T-helper 1 cell treated with Interleukin-12 subunit alpha and Interleukin-12 subunit beta and Interleukin-4 antibody, amounts not matched to agents 30 μg/mL and 1 μg/mL, for 36 hours (primary cell): ENCODE measurements at regions not wholly inside any gene's neighbourhood (a gene's known extent, or its start where the extent isn't known, plus 50 kb on each side); places are given as distances from the start of the nearest gene placed in this dataset.
"Not testable (repeated sequence)": the region's sequence is repeated elsewhere in the genome, so short reads cannot be mapped to it uniquely, and the experiment has no call there.

Experiments used
- H3K27ac Mint-ChIP-seq: one replicate; pipeline ENCODE4 v1.8.0; 2021; ENCODE audit warnings: mild to moderate bottlenecking, mixed read lengths
- H3K27me3 Mint-ChIP-seq: one replicate; pipeline ENCODE4 v1.8.0; 2021; ENCODE audit warnings: low read depth, mixed read lengths
- H3K36me3 Mint-ChIP-seq: one replicate; pipeline ENCODE4 v1.8.0; 2021; ENCODE audit warnings: low read depth, mixed read lengths
- H3K4me1 Mint-ChIP-seq: one replicate; pipeline ENCODE4 v1.8.0; 2021; ENCODE audit warnings: low read depth, mixed read lengths
- H3K4me3 Mint-ChIP-seq: one replicate; pipeline ENCODE4 v1.8.0; 2021; ENCODE audit warnings: mild to moderate bottlenecking, moderate library complexity, mixed read lengths
- H3K9me3 Mint-ChIP-seq: one replicate; pipeline ENCODE4 v1.8.0; 2021; ENCODE audit warnings: mixed read lengths

- no peaks in the 10 kb centered on the region for H3K9me3 Mint-ChIP-seq
- no peak overlapping the region for H3K4me3 Mint-ChIP-seq
- H3K36me3 Mint-ChIP-seq = no peaks in the 10 kb centered on the region
- no peaks in the 10 kb centered on the region for H3K4me1 Mint-ChIP-seq
- no peak overlapping the region for H3K27ac Mint-ChIP-seq
- peaks cover 22% of the 10 kb centered on the region for H3K27me3 Mint-ChIP-seq
Measured at GRCh38 chr5:42043400-42043799, 118.3 kb downstream of the FBXO4 start.

- H3K27me3 Mint-ChIP-seq = peaks cover 14% of the 10 kb centered on the region
- no peaks in the 10 kb centered on the region for H3K4me1 Mint-ChIP-seq
- H3K36me3 Mint-ChIP-seq = no peaks in the 10 kb centered on the region
- H3K27ac Mint-ChIP-seq = no peak overlapping the region
- no peaks in the 10 kb centered on the region for H3K9me3 Mint-ChIP-seq
- no peak overlapping the region for H3K4me3 Mint-ChIP-seq
Measured at GRCh38 chr5:42057254-42057690, 132.2 kb downstream of the FBXO4 start.

GRCh38 chr5:42059291-42059690, 134.2 kb downstream of the FBXO4 start:
- Mint-ChIP-seq H3K27ac (no peak overlapping the region), H3K4me1 (no peaks in the 10 kb centered on the region), H3K4me3 (no peak overlapping the region), H3K36me3 (no peaks in the 10 kb centered on the region), H3K9me3 (no peaks in the 10 kb centered on the region), H3K27me3 (peaks cover 10% of the 10 kb centered on the region)

- H3K4me1 Mint-ChIP-seq = no peaks in the 10 kb centered on the region
- no peaks in the 10 kb centered on the region for H3K9me3 Mint-ChIP-seq
- no peak overlapping the region for H3K4me3 Mint-ChIP-seq
- H3K27me3 Mint-ChIP-seq = peaks cover 10% of the 10 kb centered on the region
- no peak overlapping the region for H3K27ac Mint-ChIP-seq
- no peaks in the 10 kb centered on the region for H3K36me3 Mint-ChIP-seq
Measured at GRCh38 chr5:42059778-42060464, 134.8 kb downstream of the FBXO4 start.

- Mint-ChIP-seq H3K27me3 (peaks cover 8% of the 10 kb centered on the region), H3K4me1 (no peaks in the 10 kb centered on the region), H3K36me3 (no peaks in the 10 kb centered on the region), H3K4me3 (no peak overlapping the region), H3K9me3 (no peaks in the 10 kb centered on the region), H3K27ac (no peak overlapping the region)
Measured at GRCh38 chr5:42061121-42061520, 136.0 kb downstream of the FBXO4 start.

- Mint-ChIP-seq H3K27me3 (no peaks in the 10 kb centered on the region), H3K27ac (no peak overlapping the region), H3K4me3 (no peak overlapping the region), H3K9me3 (no peaks in the 10 kb centered on the region), H3K4me1 (no peaks in the 10 kb centered on the region), H3K36me3 (no peaks in the 10 kb centered on the region)
Measured at GRCh38 chr5:42064821-42065220, 139.7 kb downstream of the FBXO4 start.

- H3K27ac Mint-ChIP-seq = no peak overlapping the region
- H3K4me1 Mint-ChIP-seq = no peaks in the 10 kb centered on the region
- no peaks in the 10 kb centered on the region for H3K9me3 Mint-ChIP-seq
- H3K4me3 Mint-ChIP-seq = no peak overlapping the region
- no peaks in the 10 kb centered on the region for H3K27me3 Mint-ChIP-seq
- H3K36me3 Mint-ChIP-seq = no peaks in the 10 kb centered on the region
Measured at GRCh38 chr5:42066131-42066530, 141.1 kb downstream of the FBXO4 start.

- H3K4me3 Mint-ChIP-seq = no peak overlapping the region
- H3K9me3 Mint-ChIP-seq = no peaks in the 10 kb centered on the region
- H3K4me1 Mint-ChIP-seq = no peaks in the 10 kb centered on the region
Measured at GRCh38 chr5:42074353-42074752, 149.3 kb downstream of the FBXO4 start.

GRCh38 chr5:42089705-42090104, 164.6 kb downstream of the FBXO4 start:
- H3K4me3 Mint-ChIP-seq = no peak overlapping the region

More at GRCh38 chr5:42074353-42074752, 149.3 kb downstream of the FBXO4 start:
- Mint-ChIP-seq H3K27me3 (no peaks in the 10 kb centered on the region), H3K27ac (no peak overlapping the region), H3K36me3 (no peaks in the 10 kb centered on the region)

GRCh38 chr5:42090162-42090561, 165.1 kb downstream of the FBXO4 start:
- Mint-ChIP-seq H3K36me3 (no peaks in the 10 kb centered on the region), H3K4me3 (no peak overlapping the region)

More at GRCh38 chr5:42089705-42090104, 164.6 kb downstream of the FBXO4 start:
- H3K36me3 Mint-ChIP-seq = no peaks in the 10 kb centered on the region
- H3K9me3 Mint-ChIP-seq = no peaks in the 10 kb centered on the region
- no peaks in the 10 kb centered on the region for H3K4me1 Mint-ChIP-seq
- H3K27ac Mint-ChIP-seq = no peak overlapping the region
- no peaks in the 10 kb centered on the region for H3K27me3 Mint-ChIP-seq

GRCh38 chr5:42099846-42100245, 174.8 kb downstream of the FBXO4 start:
- H3K36me3 Mint-ChIP-seq, H3K27ac Mint-ChIP-seq, H3K27me3 Mint-ChIP-seq, H3K4me3 Mint-ChIP-seq, H3K4me1 Mint-ChIP-seq, H3K9me3 Mint-ChIP-seq: not testable (repeated sequence)

More at GRCh38 chr5:42090162-42090561, 165.1 kb downstream of the FBXO4 start:
- Mint-ChIP-seq H3K9me3 (no peaks in the 10 kb centered on the region), H3K27me3 (no peaks in the 10 kb centered on the region), H3K4me1 (no peaks in the 10 kb centered on the region), H3K27ac (no peak overlapping the region)

GRCh38 chr5:42108468-42108867, 183.4 kb downstream of the FBXO4 start:
- peaks cover 5% of the 10 kb centered on the region for H3K9me3 Mint-ChIP-seq

GRCh38 chr5:42109006-42109572, 184.0 kb downstream of the FBXO4 start:
- Mint-ChIP-seq H3K4me1 (no peaks in the 10 kb centered on the region), H3K9me3 (peaks cover 5% of the 10 kb centered on the region), H3K36me3 (no peaks in the 10 kb centered on the region), H3K4me3 (no peak overlapping the region), H3K27me3 (no peaks in the 10 kb centered on the region), H3K27ac (no peak overlapping the region)

More at GRCh38 chr5:42108468-42108867, 183.4 kb downstream of the FBXO4 start:
- no peak overlapping the region for H3K27ac Mint-ChIP-seq
- no peak overlapping the region for H3K4me3 Mint-ChIP-seq
- H3K36me3 Mint-ChIP-seq = no peaks in the 10 kb centered on the region
- H3K27me3 Mint-ChIP-seq = no peaks in the 10 kb centered on the region
- H3K4me1 Mint-ChIP-seq = no peaks in the 10 kb centered on the region

GRCh38 chr5:42115721-42116120, 190.6 kb downstream of the FBXO4 start:
- not testable (repeated sequence) for H3K27me3 Mint-ChIP-seq, H3K9me3 Mint-ChIP-seq, H3K36me3 Mint-ChIP-seq, H3K4me3 Mint-ChIP-seq, H3K27ac Mint-ChIP-seq, H3K4me1 Mint-ChIP-seq

- Mint-ChIP-seq H3K36me3 (no peaks in the 10 kb centered on the region), H3K27me3 (no peaks in the 10 kb centered on the region), H3K9me3 (no peaks in the 10 kb centered on the region), H3K27ac (no peak overlapping the region), H3K4me3 (no peak overlapping the region), H3K4me1 (no peaks in the 10 kb centered on the region)
Measured at GRCh38 chr5:42120070-42120469, 195.0 kb downstream of the FBXO4 start.
